ENCODE measurements at regions not wholly inside any gene's neighbourhood (a gene's known extent, or its start where the extent isn't known, plus 50 kb on each side); places are given as distances from the start of the nearest gene placed in this dataset.
A peak's percentile ranks its signal among the peaks of the same experiment; 100 is the strongest.

- ATAC-seq (ENCODE audit: insufficient number of reproducible peaks, low FRiP score, low read depth) (no peak), DNase-seq (ENCODE audit: low spot score) (no peak)
- Histone ChIP-seq H3K4me1 (ENCODE audit: control insufficient read depth in 1 of 2, low read depth in 2 of 2) (no peaks in the 10 kb centered on the region), H3K4me3 (no peak overlapping the region), H3K9me3 (no peaks in the 10 kb centered on the region), H3K36me3 (no peaks in the 10 kb centered on the region), H3K27me3 (replicated peaks; ENCODE audit: insufficient read depth) (no peaks in the 10 kb centered on the region), H3K27ac (no peak overlapping the region)
- peak; percentile 28 for TF ChIP-seq CTCF (IDR thresholded peaks at IDR 0.05)
These were observed 101.6 kb downstream of the ZPLD1 start for GRCh38 chr3:102536456-102536855.

- no peaks in the 10 kb centered on the region for H3K27me3 ChIP-seq (replicated peaks; ENCODE audit: insufficient read depth)
- H3K27ac ChIP-seq, result no peak overlapping the region
- TF ChIP-seq CTCF (IDR thresholded peaks at IDR 0.05), result no peak
- no peaks in the 10 kb centered on the region for H3K36me3 ChIP-seq
- ATAC-seq (ENCODE audit: insufficient number of reproducible peaks, low FRiP score, low read depth) (no peak), DNase-seq (ENCODE audit: low spot score) (no peak)
- H3K4me3 ChIP-seq, result no peak overlapping the region
- no peaks in the 10 kb centered on the region for H3K9me3 ChIP-seq
- H3K4me1 ChIP-seq (ENCODE audit: control insufficient read depth in 1 of 2, low read depth in 2 of 2), result no peaks in the 10 kb centered on the region
These were observed 102.3 kb downstream of the ZPLD1 start for GRCh38 chr3:102537123-102537522.

- Histone ChIP-seq H3K27me3 (replicated peaks; ENCODE audit: insufficient read depth) (no peaks in the 10 kb centered on the region), H3K4me3 (no peak overlapping the region), H3K27ac (no peak overlapping the region), H3K36me3 (no peaks in the 10 kb centered on the region), H3K9me3 (no peaks in the 10 kb centered on the region), H3K4me1 (ENCODE audit: control insufficient read depth in 1 of 2, low read depth in 2 of 2) (no peaks in the 10 kb centered on the region)
- DNase-seq (ENCODE audit: low spot score), result no peak
- TF ChIP-seq CTCF (IDR thresholded peaks at IDR 0.05), result no peak
- ATAC-seq (ENCODE audit: insufficient number of reproducible peaks, low FRiP score, low read depth), result no peak
These were observed 109.9 kb downstream of the ZPLD1 start for GRCh38 chr3:102544741-102545140.

- Histone ChIP-seq H3K4me1 (ENCODE audit: control insufficient read depth in 1 of 2, low read depth in 2 of 2) (no peaks in the 10 kb centered on the region), H3K9me3 (no peaks in the 10 kb centered on the region), H3K27me3 (replicated peaks; ENCODE audit: insufficient read depth) (no peaks in the 10 kb centered on the region), H3K4me3 (no peak overlapping the region), H3K27ac (no peak overlapping the region), H3K36me3 (no peaks in the 10 kb centered on the region)
- TF ChIP-seq CTCF (IDR thresholded peaks at IDR 0.05), result no peak
- ATAC-seq (ENCODE audit: insufficient number of reproducible peaks, low FRiP score, low read depth) (no peak), DNase-seq (ENCODE audit: low spot score) (no peak)
These were observed 110.5 kb downstream of the ZPLD1 start for GRCh38 chr3:102545276-102545675.

GRCh38 chr3:102553876-102554275 is 119.1 kb downstream of the ZPLD1 start:
- Histone ChIP-seq H3K27ac (no peak overlapping the region), H3K9me3 (no peaks in the 10 kb centered on the region), H3K4me3 (no peak overlapping the region), H3K27me3 (replicated peaks; ENCODE audit: insufficient read depth) (no peaks in the 10 kb centered on the region), H3K36me3 (no peaks in the 10 kb centered on the region), H3K4me1 (ENCODE audit: control insufficient read depth in 1 of 2, low read depth in 2 of 2) (no peaks in the 10 kb centered on the region)
- no peak for TF ChIP-seq CTCF (IDR thresholded peaks at IDR 0.05)
- ATAC-seq (ENCODE audit: insufficient number of reproducible peaks, low FRiP score, low read depth) (no peak), DNase-seq (ENCODE audit: low spot score) (no peak)

All from thoracic aorta (tissue), 2 donors.